ENCODE measurements at regions not wholly inside any gene's neighbourhood (a gene's known extent, or its start where the extent isn't known, plus 50 kb on each side); places are given as distances from the start of the nearest gene placed in this dataset.

DNA sequence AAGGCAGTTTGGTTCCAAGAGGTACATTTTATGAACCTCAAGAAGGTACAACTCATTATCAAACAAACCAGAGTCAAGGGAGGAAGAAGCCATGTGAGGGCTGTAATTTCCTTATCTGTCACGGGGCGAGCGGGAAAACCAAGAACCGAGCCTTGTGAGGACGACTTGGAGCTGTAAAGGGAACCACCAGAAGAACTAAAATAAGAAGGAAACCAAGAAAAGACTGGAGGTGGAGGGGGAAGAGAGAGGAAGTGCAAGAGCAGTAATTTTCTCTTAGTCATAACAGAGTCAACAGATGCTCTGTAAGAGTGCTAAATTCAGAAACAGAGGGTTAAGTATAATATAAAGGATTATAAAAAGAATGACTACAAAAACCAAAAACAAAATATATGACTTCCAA, 127.1 kb downstream of the DIRAS2 start:
- TF ChIP-seq GATA2 (IDR thresholded peaks at IDR 0.05; ENCODE audit: low read depth, low read length) (no peak), GATA3 (IDR thresholded peaks at IDR 0.05; ENCODE audit: low read depth, low read length) (no peak)

Measured in SH-SY5Y (cell line).